WTC11 (cell line): ENCODE measurements at regions not wholly inside any gene's neighbourhood (a gene's known extent, or its start where the extent isn't known, plus 50 kb on each side); places are given as distances from the start of the nearest gene placed in this dataset.

Experiments
- FOXK1 ChIP-seq: sonication (generic); formaldehyde crosslinking; IDR thresholded peaks from 2 replicates; pipeline ENCODE4 v1.8.0; 2022; ENCODE audit warnings: mild to moderate bottlenecking, moderate library complexity, missing genetic modification reagents
- ZNF512 ChIP-seq: sonication (generic); formaldehyde crosslinking; IDR thresholded peaks from 2 replicates; pipeline ENCODE4 v1.8.1; 2022; ENCODE audit warnings: missing genetic modification reagents, borderline replicate concordance

DNA sequence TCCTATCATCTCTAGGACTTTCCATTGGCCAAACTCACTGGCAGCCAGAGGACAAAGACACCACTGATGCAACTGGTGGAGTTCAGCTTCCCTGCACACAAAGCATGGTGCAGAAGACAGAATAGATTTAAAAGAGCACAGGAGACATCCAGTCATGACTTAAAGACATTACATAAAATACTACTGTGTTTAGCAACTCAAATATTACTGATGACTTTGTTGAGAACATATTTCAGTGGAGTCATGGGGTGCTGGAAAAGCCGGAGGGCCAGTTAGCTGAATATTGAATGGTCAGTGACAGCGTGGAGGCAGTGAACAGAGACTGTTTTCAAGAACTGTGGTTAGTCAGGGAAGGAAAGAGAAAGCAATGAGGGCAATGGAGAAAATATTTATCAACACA lies 296.3 kb upstream of the NRP1 start:
- TF ChIP-seq FOXK1 (CRISPR knock-in tag), result no peak
- TF ChIP-seq ZNF512 (CRISPR knock-in tag), result no peak
